Ascending aorta (tissue), 2 donors: ENCODE measurements at regions not wholly inside any gene's neighbourhood (a gene's known extent, or its start where the extent isn't known, plus 50 kb on each side); places are given as distances from the start of the nearest gene placed in this dataset.

ENCODE experiments used
- DNase-seq, 2 donors: peaks; one replicate each; pipeline ENCODE4 v3.0.0-alpha.2; 2019; ENCODE audit warnings: low spot score in 2 of 2
- H3K27ac ChIP-seq, 2 donors: fragments of 200-600 bp; sonication (generic); one replicate each; pipeline ENCODE4 v1.5.1; 2016 to 2017; ENCODE audit warnings: mild to moderate bottlenecking in 1 of 2
- H3K27me3 ChIP-seq: fragments of 200-600 bp; sonication (generic); one replicate; pipeline ENCODE4 v1.5.1; 2017
- H3K36me3 ChIP-seq, 2 donors: fragments of 200-600 bp; sonication (generic); one replicate each; pipeline ENCODE4 v1.5.1; 2016
- H3K4me1 ChIP-seq, 2 donors: fragments of 200-600 bp; sonication (generic); one replicate each; pipeline ENCODE4 v1.5.1; 2016 to 2017; ENCODE audit warnings: mild to moderate bottlenecking in 1 of 2
- H3K4me3 ChIP-seq, 2 donors: fragments of 200-600 bp; sonication (generic); one replicate each; pipeline ENCODE4 v1.5.1; 2016 to 2017; ENCODE audit warnings: mild to moderate bottlenecking in 1 of 2
- H3K9me3 ChIP-seq, 2 donors: fragments of 200-600 bp; sonication (generic); one replicate each; pipeline ENCODE4 v1.5.1; 2016
- CTCF ChIP-seq, 3 experiments: fragments of 200-600 bp in 2 of 3; fragments of 450-650 bp in 1 of 3; sonication (generic) in 2 of 3; IDR thresholded peaks; one replicate each; pipeline ENCODE4 v1.5.1; 2016 to 2019; ENCODE audit warnings: antibody characterized with exemption in 3 of 3, mild to moderate bottlenecking in 1 of 3, moderate library complexity in 1 of 3
- intact Hi-C: fragments of 100-400 bp; cut with DNase I; formaldehyde crosslinking; loops from one replicate; pipeline ENCODE4 v1.15.1; 2023

- H3K27me3 ChIP-seq, result no peaks in the 10 kb centered on the region
- peaks cover 15 to 35% of the 10 kb centered on the region in 2 donors for H3K4me1 ChIP-seq
- DNase-seq, result peak; percentile 41 to 83
- intact Hi-C loops, result loop anchor here (2.0 to 5.0 kb wide), 3 partner anchors 30 to 135 kb away; no protein-coding TSS in a partner anchor
- H3K4me3 ChIP-seq, result no peak overlapping the region
- H3K27ac ChIP-seq, result peak overlapping the region; percentile 91 to 93
- TF ChIP-seq CTCF (IDR thresholded peaks at IDR 0.05), result no peak
- no peaks in the 10 kb centered on the region for H3K36me3 ChIP-seq
- no peaks in the 10 kb centered on the region for H3K9me3 ChIP-seq
These were observed 55.3 kb upstream of the ITGA11 start for GRCh38 chr15:68487087-68487843.

GRCh38 chr15:68488290-68488689 lies 56.3 kb upstream of the ITGA11 start:
- H3K27me3 ChIP-seq, result no peaks in the 10 kb centered on the region
- intact Hi-C loops, result loop anchor here (5.0 kb wide), 2 partner anchors 49 to 136 kb away; no protein-coding TSS in a partner anchor

GRCh38 chr15:68488966-68489365 lies 57.0 kb upstream of the ITGA11 start:
- intact Hi-C loops, result loop anchor here (5.0 kb wide), 2 partner anchors 48 to 137 kb away; no protein-coding TSS in a partner anchor
- H3K27me3 ChIP-seq, result no peaks in the 10 kb centered on the region
- TF ChIP-seq CTCF (IDR thresholded peaks at IDR 0.05), result no peak
- DNase-seq, result peak in 1 of 2 donors; percentile 18
- H3K4me1 ChIP-seq, result peaks cover 15 to 43% of the 10 kb centered on the region in 2 donors
- H3K9me3 ChIP-seq, result no peaks in the 10 kb centered on the region
- no peak overlapping the region for H3K4me3 ChIP-seq
- H3K27ac ChIP-seq, result peak overlapping the region; percentile 44 to 93
- no peaks in the 10 kb centered on the region for H3K36me3 ChIP-seq

More at GRCh38 chr15:68488290-68488689, 56.3 kb upstream of the ITGA11 start:
- H3K4me3 ChIP-seq, result no peak overlapping the region
- peaks cover 15 to 43% of the 10 kb centered on the region in 2 donors for H3K4me1 ChIP-seq
- peak overlapping the region; percentile 91 to 93 for H3K27ac ChIP-seq
- TF ChIP-seq CTCF (IDR thresholded peaks at IDR 0.05), result no peak
- no peaks in the 10 kb centered on the region for H3K9me3 ChIP-seq
- H3K36me3 ChIP-seq, result no peaks in the 10 kb centered on the region
- peak in 1 of 2 donors; percentile 28 for DNase-seq

- TF ChIP-seq CTCF (IDR thresholded peaks at IDR 0.05), result no peak
- Histone ChIP-seq H3K4me3 (no peak overlapping the region), H3K27ac (peak overlapping the region; percentile 44 to 93), H3K36me3 (no peaks in the 10 kb centered on the region), H3K4me1 (peaks cover 15 to 39% of the 10 kb centered on the region in 2 donors), H3K9me3 (no peaks in the 10 kb centered on the region), H3K27me3 (no peaks in the 10 kb centered on the region)
- intact Hi-C loops, result loop anchor here (5.0 kb wide), 2 partner anchors 48 to 137 kb away; no protein-coding TSS in a partner anchor
- DNase-seq, result peak in 1 of 2 donors; percentile 13
These were observed 57.5 kb upstream of the ITGA11 start for GRCh38 chr15:68489421-68489820.

- no peak overlapping the region for H3K27ac ChIP-seq
- no peak overlapping the region for H3K4me3 ChIP-seq
- no peaks in the 10 kb centered on the region for H3K9me3 ChIP-seq
- TF ChIP-seq CTCF (IDR thresholded peaks at IDR 0.05), result no peak
- intact Hi-C loops, result no loop called here
- H3K36me3 ChIP-seq, result no peaks in the 10 kb centered on the region
- H3K27me3 ChIP-seq, result no peaks in the 10 kb centered on the region
- H3K4me1 ChIP-seq, result peaks cover 6 to 20% of the 10 kb centered on the region in 2 donors
- no peak for DNase-seq
These were observed 59.6 kb upstream of the ITGA11 start for GRCh38 chr15:68491415-68492106.
